HG03095 (cell line): ENCODE measurements at regions not wholly inside any gene's neighbourhood (a gene's known extent, or its start where the extent isn't known, plus 50 kb on each side); places are given as distances from the start of the nearest gene placed in this dataset.
A peak's percentile ranks its signal among the peaks of the same experiment; 100 is the strongest.

ENCODE experiments used
- ATAC-seq: cut with Tn5 transposase; IDR thresholded peaks from one replicate; pipeline ENCODE4 v1.9.1; 2021; ENCODE audit warnings: moderate library complexity; ENCODE audit not compliant: unreplicated experiment

GRCh38 chr1:221067721-221068120 is 188.5 kb downstream of the HLX start:
- ATAC-seq, result no peak

GRCh38 chr1:221069178-221069903 is 190.1 kb downstream of the HLX start:
- peak; percentile 87 for ATAC-seq

- ATAC-seq, result no peak
Observed at GRCh38 chr1:221069986-221070385, 190.7 kb downstream of the HLX start.

GRCh38 chr1:221071777-221072176 is 192.5 kb downstream of the HLX start:
- ATAC-seq, result no peak

- no peak for ATAC-seq
Observed at GRCh38 chr1:221072214-221072613, 193.0 kb downstream of the HLX start.

- ATAC-seq, result no peak
Observed at GRCh38 chr1:221074332-221074731, 195.1 kb downstream of the HLX start.

GRCh38 chr1:221075911-221076310 is 196.7 kb downstream of the HLX start:
- ATAC-seq, result no peak

GRCh38 chr1:221076391-221076811 is 197.2 kb downstream of the HLX start:
- ATAC-seq, result no peak

- no peak for ATAC-seq
Observed at GRCh38 chr1:221078260-221078965, 199.2 kb downstream of the HLX start.

- no peak for ATAC-seq
Observed at GRCh38 chr1:221083902-221084301, 204.7 kb downstream of the HLX start.

GRCh38 chr1:221084681-221085080 is 205.4 kb downstream of the HLX start:
- no peak for ATAC-seq

GRCh38 chr1:221085701-221086375 is 206.6 kb downstream of the HLX start:
- ATAC-seq, result no peak

GRCh38 chr1:221087919-221088318 is 208.7 kb downstream of the HLX start:
- ATAC-seq, result no peak

GRCh38 chr1:221089273-221089672 is 210.0 kb downstream of the HLX start:
- no peak for ATAC-seq

- no peak for ATAC-seq
Observed at GRCh38 chr1:221089803-221090202, 210.6 kb downstream of the HLX start.

GRCh38 chr1:221093903-221094791 is 214.9 kb downstream of the HLX start:
- no peak for ATAC-seq

GRCh38 chr1:221097479-221098281 is 218.4 kb downstream of the HLX start:
- no peak for ATAC-seq

- ATAC-seq, result no peak
Observed at GRCh38 chr1:221098471-221099405, 219.5 kb downstream of the HLX start.
